GM18505 (cell line): ENCODE measurements at regions not wholly inside any gene's neighbourhood (a gene's known extent, or its start where the extent isn't known, plus 50 kb on each side); places are given as distances from the start of the nearest gene placed in this dataset.

Source experiments
- ATAC-seq: cut with Tn5 transposase; IDR thresholded peaks from one replicate; pipeline ENCODE4 v1.9.1; 2021; ENCODE audit not compliant: unreplicated experiment
- POLR2A ChIP-seq: IDR thresholded peaks from 4 replicates; pipeline ENCODE4 v1.6.1; 2011; ENCODE audit warnings: borderline replicate concordance; ENCODE audit not compliant: insufficient read depth, insufficient read length; ENCODE audit errors: extremely low read depth

DNA sequence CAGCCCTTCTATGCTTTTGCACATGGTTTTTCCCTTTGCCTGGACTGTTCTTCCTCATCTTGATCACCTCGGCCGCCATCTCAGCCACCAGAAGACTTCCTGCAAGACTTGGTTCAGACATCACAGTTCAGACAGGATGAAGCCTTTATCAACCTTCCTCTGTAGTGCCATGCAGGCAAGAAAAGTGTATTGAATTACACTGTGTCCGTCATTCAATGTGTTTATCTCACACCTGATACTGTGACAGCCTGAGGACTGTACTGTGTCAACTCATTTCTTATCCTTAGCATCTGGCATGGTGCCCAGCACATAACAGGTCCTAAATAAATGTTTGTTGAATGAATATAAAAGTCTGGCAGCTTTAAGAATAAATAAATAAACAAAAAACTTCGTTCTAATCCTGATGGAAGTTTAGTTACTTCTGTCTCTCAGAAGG lies 133.3 kb upstream of the MAN1A1 start:
- ATAC-seq = no peak
- TF ChIP-seq POLR2A = no peak

DNA sequence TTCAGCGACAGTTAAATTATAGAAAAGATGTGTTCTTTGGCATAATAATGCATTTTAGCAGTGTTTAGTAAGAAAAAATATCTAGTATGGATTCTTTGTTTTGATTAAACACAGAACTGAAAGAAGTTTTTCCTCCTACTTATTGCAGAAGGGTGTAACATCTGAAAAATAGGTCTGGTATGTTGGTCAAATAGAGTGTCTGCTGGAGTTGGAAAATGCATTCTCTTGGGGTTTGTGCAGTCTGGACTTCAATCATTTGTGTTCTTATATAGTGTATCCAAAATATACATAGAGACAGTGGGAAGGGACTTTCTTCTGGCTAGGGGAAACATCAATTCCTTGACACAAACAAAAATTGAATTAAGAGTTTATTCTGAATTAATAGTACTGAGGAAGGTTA lies 132.4 kb upstream of the MAN1A1 start:
- no peak for ATAC-seq
- no peak for TF ChIP-seq POLR2A

DNA sequence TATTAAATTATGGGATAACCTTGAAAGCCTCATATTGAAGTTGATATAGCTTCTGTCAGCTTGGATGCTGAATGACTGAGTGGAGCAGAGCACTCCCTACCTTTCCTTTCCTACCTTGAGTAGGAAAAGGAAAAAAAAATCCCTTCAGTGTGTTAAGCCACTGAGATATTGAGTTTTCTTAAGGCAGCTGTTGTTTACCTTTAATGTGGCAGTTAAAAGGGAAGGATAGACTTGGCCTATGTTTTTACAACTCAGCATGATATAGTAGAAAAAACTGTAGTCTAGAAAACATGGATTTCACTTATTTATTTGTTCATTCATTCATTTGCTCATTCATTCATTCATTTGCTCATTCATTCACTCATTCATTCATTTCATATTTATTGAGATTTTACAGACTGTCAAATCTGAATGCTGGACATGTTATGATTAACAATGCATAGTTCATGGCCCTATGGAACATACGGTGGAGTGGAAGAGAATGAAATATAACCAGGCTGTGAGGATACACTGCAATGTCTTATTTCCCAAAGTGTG lies 131.5 kb upstream of the MAN1A1 start:
- ATAC-seq = no peak
- TF ChIP-seq POLR2A = no peak

DNA sequence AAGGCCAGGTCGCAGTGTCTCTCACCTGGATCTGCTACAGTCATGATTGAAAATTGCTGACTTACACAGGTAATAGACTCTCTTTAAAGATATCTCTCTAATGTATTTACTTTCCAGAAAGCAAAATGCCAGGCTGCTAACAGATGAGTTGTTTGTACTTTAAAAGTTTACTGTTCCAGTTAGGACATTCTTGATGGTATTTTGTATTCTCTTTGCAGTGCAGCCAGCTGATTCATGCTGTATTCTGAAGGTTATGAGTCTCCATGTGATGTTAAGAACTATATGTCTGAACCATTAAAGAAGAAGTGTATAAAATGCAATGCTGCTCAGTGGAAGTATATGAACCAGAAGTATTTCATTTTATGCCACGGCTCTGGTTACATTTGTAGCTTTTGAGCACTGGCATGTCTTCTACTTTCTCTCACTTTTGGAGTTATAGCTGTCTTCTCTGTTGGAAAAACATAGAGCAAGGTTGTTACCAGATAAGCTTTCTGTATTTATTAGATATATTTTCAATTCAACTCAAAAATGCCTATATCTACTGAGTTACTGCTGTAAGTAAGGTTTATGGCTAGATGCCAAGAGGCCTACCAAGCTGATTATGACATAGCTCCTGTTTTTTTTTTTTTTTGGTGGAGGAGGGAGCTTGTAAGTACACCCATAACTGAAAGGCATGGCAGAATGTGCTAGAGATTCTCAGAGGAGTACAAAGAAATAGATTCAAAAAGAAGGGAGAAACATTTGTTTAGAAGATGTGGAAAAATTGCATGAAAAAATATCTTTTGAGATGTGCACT lies 130.5 kb upstream of the MAN1A1 start:
- no peak for TF ChIP-seq POLR2A
- ATAC-seq = no peak

DNA sequence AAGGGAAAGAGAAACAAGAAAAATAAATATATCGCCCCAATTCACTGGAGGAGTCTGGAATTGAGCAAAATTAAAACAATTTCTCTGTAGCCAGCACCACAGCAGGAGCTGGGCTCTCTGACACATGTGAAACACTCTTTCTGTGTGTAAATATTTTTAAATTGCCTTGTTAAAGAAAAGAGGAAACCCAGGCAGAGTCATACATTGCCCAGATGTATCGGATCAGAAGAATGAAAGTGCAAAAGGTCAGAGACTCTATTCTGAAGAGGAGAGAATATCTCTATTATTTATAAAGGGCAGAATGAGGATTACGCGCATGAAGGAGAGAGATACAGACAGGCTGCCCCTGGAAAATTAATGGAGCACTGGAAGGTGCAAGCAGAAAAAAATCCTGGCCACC lies 127.0 kb upstream of the MAN1A1 start:
- TF ChIP-seq POLR2A = no peak
- ATAC-seq = peak; percentile 88

DNA sequence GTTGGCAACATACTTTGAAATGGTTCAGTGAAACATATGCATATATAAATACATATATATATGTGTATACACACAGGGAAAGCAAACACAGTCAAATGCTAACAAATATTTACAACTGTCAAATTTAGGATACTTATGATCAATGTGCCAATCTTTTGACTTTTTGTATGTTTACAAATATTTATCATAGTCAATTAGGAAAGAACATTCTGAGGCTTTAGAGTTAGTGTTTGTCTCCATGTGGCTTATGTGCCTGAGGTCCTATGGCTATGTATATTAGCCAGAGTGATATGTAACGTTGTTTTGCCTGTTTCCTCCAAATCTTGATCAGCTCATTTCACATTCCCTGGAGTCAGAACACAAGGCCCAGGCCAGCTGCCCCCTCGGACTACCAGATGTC lies 126.5 kb upstream of the MAN1A1 start:
- no peak for ATAC-seq
- TF ChIP-seq POLR2A = no peak

DNA sequence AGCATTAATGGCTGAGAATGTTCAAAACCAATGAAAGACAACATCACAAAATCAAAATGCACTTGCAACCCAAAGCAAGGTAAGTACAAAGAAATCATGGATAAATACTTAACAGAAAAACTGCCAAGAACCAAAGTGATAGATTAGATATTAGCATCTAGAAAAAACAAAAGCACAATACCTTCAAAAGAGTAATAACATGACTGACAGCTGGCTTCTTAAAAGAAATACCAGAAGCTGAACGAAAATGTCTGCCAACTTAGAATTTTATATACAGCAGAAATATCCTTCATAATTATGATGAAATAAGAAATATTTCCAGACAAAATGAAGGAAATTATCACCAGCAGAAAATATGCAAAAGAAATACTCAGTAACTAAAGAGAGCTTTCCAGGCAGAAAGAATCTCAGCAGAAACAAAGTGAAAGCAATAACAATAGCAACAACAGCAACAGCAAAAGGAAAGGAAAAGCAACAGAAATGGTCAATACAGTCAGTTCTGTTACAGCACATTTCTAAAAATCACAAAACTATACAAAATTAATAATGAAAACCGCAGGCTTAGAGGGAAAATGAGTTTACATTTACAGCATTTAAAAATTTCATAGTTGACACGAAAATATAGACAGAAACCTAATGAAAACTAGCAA lies 121.5 kb upstream of the MAN1A1 start:
- ATAC-seq = no peak
- TF ChIP-seq POLR2A = no peak

DNA sequence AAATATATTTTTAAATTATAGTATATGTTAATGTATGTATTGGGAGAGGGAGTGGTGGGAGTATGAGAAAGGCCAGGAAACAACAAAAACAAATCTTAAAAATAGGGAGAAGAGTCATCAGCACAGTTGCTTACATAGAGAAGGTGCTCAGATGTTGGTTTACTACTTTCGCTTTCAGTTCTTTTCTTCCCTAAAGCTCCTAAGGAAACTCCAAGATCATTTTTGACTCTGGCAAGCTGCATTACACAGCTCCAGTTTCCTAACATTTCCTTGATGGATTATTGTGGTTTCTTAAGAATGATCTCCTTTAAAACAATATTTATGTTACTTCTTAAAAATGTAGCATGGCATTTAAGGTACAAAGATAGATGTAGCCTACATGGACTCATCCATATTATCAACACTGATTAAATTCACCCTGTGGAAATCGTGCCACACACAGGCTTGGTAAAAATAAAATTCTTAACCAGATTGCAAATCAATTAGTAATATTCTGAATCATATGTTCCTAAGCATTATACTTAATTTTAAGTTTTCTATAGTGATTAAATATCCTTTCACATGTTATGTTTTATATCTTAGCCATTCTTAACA lies 118.0 kb upstream of the MAN1A1 start:
- TF ChIP-seq POLR2A = no peak
- no peak for ATAC-seq

DNA sequence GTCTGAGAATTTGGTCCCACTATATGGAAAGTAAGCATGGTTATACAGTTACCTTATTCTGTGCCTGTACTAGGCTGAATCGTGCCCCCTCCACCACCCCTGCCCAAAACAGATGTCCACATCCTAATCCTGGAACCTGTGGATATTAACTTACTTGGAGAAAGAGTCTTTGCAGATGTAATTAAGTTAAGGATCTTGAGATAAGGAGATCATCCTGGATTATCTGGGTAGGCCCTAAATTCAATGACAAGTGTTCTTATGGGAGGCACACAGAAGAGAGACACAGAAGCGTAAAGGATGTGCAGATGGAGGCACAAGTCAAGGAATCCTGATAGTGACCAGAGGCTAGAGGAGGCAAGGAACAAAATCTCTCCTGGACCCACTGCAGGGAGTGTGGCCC lies 116.7 kb upstream of the MAN1A1 start:
- TF ChIP-seq POLR2A = no peak
- ATAC-seq = no peak

DNA sequence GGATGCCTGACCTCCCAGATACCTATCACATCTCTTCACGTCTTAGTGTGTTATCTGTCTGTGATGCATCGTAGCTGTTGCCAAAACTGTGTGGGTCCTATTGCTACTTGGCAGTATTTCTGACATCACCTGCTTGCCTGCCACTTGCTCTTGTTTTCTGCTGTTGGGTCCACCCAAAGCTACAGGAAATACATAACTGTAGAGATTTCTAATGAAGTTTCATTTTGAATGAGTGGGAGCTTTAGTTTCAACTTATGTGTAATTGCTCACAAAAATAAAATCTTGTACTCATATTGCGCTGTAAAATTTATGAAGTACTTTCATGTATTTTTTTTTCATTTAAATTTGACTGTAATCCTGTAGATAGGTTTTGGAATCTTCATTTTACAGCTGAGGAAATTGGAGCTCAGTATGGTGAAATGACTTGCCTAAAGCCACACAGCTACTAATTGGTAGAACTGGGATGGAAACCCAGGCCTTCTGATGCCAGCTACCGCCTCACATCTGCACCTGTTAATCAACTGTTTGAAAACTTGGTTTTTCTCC lies 113.6 kb upstream of the MAN1A1 start:
- ATAC-seq = peak; percentile 77
- TF ChIP-seq POLR2A = no peak

DNA sequence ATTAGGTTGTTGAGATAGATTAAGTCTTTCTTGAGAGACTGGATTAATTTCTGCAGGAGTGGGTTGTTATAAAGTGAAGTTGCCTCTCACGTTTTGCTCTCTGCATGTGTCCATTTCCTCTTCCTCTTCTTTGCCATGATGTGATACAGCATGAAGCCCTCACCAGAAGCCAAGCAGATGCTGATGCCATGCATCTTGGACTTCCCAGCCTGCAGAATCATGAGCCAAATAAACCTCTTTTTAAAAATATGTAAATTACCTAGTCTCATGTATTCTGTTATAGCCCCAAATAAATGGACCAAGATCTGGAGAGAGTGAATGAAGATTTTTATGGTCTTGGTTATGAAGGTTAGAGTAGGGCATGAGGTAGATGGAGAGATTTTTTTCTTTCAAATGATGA lies 111.6 kb upstream of the MAN1A1 start:
- TF ChIP-seq POLR2A = no peak
- no peak for ATAC-seq

DNA sequence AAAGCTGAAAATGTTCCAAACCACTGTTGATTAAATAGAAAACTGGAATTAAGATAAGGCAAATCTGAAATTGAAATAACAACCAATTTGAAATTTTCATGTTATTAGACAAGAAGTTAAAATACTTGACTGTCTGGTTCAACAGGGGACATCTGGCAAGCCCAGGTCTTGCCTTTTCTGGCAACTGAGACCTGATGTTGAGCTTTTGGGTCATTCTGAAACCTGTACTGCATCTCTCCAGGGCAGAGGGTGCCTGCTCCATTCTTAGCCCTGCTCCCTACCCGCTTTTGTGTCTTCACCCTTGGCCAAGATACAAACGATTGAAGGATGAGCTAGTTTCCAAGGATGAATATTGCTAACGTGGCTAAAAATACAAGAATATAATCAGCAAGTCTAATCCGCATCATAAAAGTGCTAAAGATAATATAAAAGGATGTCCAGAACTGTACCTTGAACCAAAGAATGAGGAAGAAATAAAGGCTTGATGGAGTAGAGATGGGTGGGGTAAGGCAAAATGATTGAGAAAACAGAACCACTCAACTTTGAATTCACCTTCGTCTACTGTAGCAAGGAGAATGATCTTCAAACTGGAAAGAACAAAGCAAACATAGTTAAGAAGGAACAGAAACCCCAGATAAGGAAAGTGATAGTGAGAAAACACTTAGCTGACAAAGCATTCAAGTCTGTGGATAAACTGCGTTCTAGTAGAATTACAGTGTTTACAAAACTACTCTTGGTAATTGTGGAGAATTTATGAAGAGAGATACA lies 109.8 kb upstream of the MAN1A1 start:
- peak; percentile 76 for ATAC-seq
- TF ChIP-seq POLR2A = no peak

DNA sequence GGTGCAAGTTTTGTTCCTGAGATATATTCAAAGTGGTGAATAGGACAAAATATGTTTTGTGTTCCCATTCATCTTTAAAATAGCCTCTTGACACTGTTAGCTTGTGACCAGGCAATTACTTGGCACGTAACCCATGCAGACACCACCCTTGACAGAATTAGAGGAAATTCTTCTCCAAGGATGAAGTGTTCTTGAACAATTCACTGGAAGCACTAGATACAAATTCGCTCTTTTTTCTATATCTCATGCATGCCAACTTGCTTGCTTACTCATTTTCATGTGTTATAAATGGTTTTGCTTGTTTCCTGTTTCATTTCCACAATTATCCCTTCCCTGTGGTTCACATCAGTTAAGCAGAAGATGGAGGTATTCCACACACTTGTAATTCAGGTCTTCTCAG lies 105.2 kb upstream of the MAN1A1 start:
- no peak for TF ChIP-seq POLR2A
- no peak for ATAC-seq
